ENCODE measurements at regions not wholly inside any gene's neighbourhood (a gene's known extent, or its start where the extent isn't known, plus 50 kb on each side); places are given as distances from the start of the nearest gene placed in this dataset.

DNA sequence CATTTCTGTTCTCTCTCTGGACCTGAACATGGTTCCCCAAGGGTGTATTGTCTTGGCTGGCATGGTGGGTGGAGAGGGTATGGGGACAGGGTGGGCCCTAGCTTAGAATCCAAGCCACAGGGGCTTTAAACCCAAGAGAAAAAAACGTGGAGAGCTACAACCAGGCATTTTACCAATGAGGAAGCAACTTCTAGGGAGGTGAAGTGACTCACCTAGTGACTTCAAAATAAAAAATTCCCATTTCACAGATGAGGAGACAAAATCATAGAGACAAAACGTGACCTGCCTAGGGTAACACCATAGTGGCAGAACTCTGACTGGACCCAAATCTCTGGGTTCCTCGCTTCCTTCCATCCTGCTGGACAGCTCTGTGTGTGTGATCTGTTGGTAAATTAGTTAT, 216.8 kb downstream of the RPLP1 start:
- TF ChIP-seq, protein P1, sequence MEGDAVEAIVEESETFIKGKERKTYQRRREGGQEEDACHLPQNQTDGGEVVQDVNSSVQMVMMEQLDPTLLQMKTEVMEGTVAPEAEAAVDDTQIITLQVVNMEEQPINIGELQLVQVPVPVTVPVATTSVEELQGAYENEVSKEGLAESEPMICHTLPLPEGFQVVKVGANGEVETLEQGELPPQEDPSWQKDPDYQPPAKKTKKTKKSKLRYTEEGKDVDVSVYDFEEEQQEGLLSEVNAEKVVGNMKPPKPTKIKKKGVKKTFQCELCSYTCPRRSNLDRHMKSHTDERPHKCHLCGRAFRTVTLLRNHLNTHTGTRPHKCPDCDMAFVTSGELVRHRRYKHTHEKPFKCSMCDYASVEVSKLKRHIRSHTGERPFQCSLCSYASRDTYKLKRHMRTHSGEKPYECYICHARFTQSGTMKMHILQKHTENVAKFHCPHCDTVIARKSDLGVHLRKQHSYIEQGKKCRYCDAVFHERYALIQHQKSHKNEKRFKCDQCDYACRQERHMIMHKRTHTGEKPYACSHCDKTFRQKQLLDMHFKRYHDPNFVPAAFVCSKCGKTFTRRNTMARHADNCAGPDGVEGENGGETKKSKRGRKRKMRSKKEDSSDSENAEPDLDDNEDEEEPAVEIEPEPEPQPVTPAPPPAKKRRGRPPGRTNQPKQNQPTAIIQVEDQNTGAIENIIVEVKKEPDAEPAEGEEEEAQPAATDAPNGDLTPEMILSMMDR (IDR thresholded peaks at IDR 0.05), result no peak
- no peak for TF ChIP-seq POLR2A (IDR thresholded peaks at IDR 0.05)

Data from gastroesophageal sphincter (tissue), 3 donors.